ENCODE measurements at regions not wholly inside any gene's neighbourhood (a gene's known extent, or its start where the extent isn't known, plus 50 kb on each side); places are given as distances from the start of the nearest gene placed in this dataset.
"Not testable (repeated sequence)": the region's sequence is repeated elsewhere in the genome, so short reads cannot be mapped to it uniquely, and the experiment has no call there.

DNA sequence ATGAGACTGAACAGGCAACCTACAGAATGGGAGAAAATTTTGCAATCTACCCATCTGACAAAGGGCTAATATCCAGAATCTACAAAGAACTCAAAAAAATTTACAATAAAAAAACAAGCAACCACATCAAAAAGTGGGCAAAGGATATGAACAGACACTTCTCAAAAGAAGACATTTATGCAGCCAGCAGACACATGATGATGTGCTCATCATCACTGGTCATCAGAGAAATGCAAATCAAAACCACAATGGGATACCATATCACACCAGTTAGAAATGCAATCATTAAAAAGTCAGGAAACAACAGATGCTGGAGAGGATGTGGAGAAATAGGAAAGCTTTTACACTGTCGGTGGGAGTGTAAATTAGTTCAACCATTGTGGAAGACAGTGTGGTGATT is 51.7 kb upstream of the PAXBP1 start:
- DNase-seq (ENCODE audit: low spot score), result not testable (repeated sequence)

GRCh38 chr21:32824950-32825349 is 53.4 kb upstream of the PAXBP1 start:
- no peak for DNase-seq (ENCODE audit: low spot score)

- peak; percentile 66 for DNase-seq (ENCODE audit: low spot score)
Observed at GRCh38 chr21:32826329-32827167, 55.0 kb upstream of the PAXBP1 start.

GRCh38 chr21:32828908-32829307 is 57.4 kb upstream of the PAXBP1 start:
- no peak for DNase-seq (ENCODE audit: low spot score)

DNA sequence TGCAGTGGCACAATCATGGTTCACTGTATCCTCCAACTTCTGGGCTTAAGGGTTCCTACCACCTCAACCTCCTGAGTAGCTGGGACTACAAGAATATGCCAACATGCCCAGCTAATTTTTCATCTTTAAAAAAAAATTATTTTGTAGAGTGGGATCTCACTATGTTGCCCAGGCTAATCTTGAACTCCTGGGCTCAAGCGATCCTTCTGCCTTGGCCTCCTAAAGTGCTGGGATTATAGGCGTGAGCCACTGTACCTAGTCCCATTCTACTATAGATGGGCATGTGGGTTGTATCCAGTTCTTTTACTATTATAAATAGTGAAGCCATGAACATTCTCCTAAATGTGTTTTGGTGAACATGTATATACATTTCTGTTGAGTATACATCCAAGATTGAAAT is 57.9 kb upstream of the PAXBP1 start:
- DNase-seq (ENCODE audit: low spot score), result no peak

- DNase-seq (ENCODE audit: low spot score), result not testable (repeated sequence)
Observed at GRCh38 chr21:32831779-32832178, 60.2 kb upstream of the PAXBP1 start.

- no peak for DNase-seq (ENCODE audit: low spot score)
Observed at GRCh38 chr21:32834211-32834915, 62.8 kb upstream of the PAXBP1 start.

DNA sequence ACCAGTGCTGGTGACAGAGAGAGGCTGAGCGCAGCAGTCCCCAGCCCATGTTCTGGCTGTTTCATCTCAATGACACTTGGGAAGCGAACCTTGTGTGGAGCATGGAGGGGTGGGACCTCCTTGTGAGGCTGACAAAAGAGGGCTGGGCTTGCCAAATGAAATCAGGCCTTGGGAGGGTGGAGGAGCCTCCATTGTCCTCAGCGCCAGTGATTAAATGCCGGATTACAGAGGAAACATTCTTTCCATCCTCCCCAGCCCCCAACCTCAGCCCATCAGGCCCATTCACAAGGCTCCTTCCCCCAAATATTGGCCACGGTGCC is 63.3 kb upstream of the PAXBP1 start:
- no peak for DNase-seq (ENCODE audit: low spot score)

DNA sequence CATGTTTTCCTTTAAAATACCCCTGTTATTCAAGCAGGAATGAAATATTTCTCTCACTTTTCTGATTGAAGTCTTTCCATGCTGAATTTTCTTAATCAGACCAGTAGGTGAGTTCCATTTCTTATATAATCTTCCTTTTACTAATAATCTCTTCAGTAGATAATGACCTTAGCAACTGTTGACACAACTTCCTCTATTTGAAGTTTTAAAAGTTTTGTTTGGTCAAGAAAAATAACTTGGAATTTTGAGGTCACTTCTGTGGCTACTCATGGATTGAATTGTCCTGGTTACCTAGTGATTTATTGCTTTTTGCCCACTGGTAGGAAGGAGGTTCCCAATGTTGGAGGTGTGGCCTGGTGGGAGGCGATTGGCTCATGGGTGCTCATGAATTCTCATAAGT is 70.6 kb upstream of the PAXBP1 start:
- DNase-seq (ENCODE audit: low spot score), result peak; percentile 31

- no peak for DNase-seq (ENCODE audit: low spot score)
Observed at GRCh38 chr21:32843561-32843960, 72.0 kb upstream of the PAXBP1 start.

DNA sequence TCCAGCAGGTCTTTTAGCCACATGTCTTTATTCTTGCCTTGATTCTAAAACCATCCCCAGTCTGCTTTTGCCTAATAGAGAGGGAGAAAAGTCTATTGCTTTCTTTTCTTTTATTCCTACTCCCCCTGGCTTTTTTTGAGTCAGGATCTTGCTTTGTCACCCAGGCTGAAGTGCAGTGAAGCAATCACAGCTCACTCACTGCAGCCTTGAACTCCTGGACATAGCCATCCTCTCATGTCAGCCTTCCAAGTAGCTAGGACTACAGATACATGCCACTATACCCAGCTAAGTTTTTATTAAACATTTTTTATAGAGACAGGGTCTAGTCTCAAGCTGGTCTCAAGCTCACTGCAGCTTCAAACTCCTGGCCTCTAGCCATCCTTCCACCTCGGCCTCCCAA is 72.5 kb upstream of the PAXBP1 start:
- DNase-seq (ENCODE audit: low spot score), result no peak

GRCh38 chr21:32844653-32845436 is 73.3 kb upstream of the PAXBP1 start:
- peak; percentile 68 for DNase-seq (ENCODE audit: low spot score)

GRCh38 chr21:32858628-32859027 is 87.1 kb upstream of the PAXBP1 start:
- no peak for DNase-seq (ENCODE audit: low spot score)

DNA sequence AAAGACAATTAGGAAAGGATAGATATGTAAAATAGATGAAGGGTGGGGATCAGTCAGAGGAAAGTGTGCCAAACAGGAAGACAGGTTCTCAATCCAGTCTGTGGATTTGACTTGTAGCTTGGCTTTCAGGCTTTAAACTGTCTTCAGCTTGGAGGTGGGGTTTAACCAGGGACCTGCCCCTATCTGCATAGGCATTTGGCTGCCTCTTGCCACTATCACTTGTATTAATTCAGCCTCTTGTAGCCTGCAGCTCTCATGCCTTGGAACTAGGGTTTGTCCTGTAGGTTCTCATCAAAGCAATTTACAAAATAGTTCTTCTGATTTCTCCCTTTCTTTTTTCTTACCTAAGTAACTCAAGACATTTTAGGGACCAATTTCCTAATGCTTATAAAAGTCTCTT is 88.8 kb upstream of the PAXBP1 start:
- DNase-seq (ENCODE audit: low spot score), result no peak

- no peak for DNase-seq (ENCODE audit: low spot score)
Observed at GRCh38 chr21:32861866-32862265, 90.3 kb upstream of the PAXBP1 start.

GRCh38 chr21:32867597-32867996 is 96.0 kb upstream of the PAXBP1 start:
- no peak for DNase-seq (ENCODE audit: low spot score)

DNA sequence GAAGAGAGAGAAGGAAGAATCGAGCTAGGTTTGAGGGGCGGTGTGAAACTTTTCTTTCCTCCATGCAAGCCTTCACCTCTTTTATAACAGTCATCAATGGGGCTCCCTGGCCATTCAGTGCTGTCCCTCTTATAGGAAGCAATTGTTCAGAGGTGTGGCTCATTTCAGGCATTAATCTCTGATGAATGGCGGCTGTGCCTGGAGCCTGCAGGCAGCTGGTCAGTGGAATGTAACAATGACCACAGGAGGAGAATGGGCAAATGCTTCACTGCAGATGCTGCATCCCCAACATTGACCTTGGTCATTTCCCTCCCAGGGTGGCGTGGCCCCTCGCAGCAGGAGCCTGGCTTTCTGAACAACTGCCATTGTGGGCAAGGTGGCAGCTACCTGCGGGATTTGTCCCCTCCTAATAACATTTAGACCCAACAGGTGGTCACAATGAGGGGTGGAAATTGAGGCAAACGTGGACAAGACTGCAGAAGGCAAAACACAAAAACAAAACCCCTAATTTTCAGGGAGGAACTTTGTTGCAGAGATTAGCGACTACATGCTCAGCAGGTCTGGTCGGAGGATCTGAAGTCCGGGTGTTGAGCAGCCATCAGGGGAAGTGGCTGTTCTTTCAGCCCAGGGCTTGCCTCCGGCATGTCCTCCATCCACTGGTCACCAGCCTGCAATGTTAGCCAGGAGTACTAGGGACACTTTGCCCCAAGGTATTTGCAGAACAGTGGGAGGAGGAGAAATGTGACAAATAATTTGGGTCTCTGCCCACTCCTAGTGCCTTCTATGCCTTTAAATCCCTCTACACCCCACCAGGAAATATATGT is 97.3 kb upstream of the PAXBP1 start:
- no peak for DNase-seq (ENCODE audit: low spot score)

DNA sequence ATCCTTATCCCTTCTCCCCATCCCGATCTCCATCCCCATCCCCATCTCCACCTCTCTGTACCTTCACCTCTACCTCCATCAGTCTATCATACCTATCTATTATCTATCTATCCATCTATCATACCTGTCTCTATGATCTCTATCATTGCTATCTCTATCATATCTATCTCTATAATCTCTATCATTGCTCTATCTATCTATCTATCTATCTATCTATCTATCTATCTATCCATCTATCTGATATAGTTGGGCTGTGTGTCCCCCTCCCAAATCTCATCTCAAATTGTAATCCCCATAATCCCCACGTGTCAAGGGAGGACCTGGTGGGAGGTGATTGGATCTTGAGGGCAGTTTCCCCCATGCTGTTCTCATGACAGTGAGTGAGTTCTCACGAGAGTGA is 97.9 kb upstream of the PAXBP1 start:
- no peak for DNase-seq (ENCODE audit: low spot score)

GRCh38 chr21:32876426-32876825 is 104.9 kb upstream of the PAXBP1 start:
- DNase-seq (ENCODE audit: low spot score), result no peak

DNA sequence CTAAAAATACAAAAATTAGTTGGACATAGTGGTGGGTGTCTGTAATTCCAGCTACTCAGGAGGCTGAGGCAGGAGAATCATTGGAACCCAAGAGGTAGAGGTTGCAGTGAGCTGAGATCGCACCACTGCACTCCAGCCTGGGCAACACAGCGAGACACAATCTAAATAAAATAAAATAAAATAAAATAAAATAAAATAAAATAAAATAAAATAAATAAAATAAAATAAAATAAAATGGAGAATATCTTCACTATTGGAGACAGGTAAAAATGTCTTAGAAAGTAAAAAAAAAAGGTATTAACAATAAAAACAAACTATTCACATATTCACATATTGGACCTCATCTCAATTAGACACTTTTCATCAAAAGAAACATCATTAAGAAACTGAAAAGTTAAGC is 106.3 kb upstream of the PAXBP1 start:
- DNase-seq (ENCODE audit: low spot score), result not testable (repeated sequence)

- no peak for DNase-seq (ENCODE audit: low spot score)
Observed at GRCh38 chr21:32878661-32879060, 107.1 kb upstream of the PAXBP1 start.

DNA sequence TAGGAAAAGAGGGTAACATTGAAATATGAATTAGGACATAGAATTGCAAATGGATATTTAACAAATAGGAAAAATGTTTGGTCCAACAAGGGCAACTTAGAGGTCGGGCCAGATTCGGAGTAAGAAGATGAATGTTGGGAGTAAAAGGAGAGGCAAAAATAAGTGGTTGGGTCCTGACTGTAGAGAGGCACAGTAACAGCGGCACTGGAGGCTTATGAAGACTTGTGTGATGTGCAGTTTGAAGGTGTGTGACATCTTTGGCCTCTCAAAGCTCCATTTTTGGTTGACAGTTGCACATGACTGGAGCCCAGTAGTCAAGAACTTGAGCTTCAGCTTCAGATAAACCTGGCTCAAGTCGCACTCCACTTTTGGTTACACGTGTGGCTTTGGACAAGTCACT is 109.9 kb upstream of the PAXBP1 start:
- DNase-seq (ENCODE audit: low spot score), result no peak
